DND-41 (cell line): ENCODE measurements at regions not wholly inside any gene's neighbourhood (a gene's known extent, or its start where the extent isn't known, plus 50 kb on each side); places are given as distances from the start of the nearest gene placed in this dataset.

Experiments
- ATAC-seq: fragments of 200-7000 bp; cut with Tn5 transposase; 3 replicates; pipeline ENCODE4 v1.9.1; 2021; ENCODE audit warnings: low read depth; ENCODE audit not compliant: insufficient read depth
- DNase-seq: peaks from one replicate; pipeline ENCODE4 v3.0.0-alpha.2; 2020
- H2AFZ ChIP-seq: 2 replicates; pipeline ENCODE4 v1.6.0; 2012; ENCODE audit warnings: low read depth, low read length
- H3K27ac ChIP-seq: 2 replicates; pipeline ENCODE4 v1.5.1; 2012; ENCODE audit warnings: low read length, inconsistent platforms
- H3K27me3 ChIP-seq: fragments of 200-600 bp; sonication (generic); 2 replicates; pipeline ENCODE4 v1.6.0; 2012; ENCODE audit warnings: low read length, mild to moderate bottlenecking, inconsistent platforms; ENCODE audit not compliant: insufficient read depth, poor library complexity
- H3K36me3 ChIP-seq: 2 replicates; pipeline ENCODE4 v1.5.1; 2012; ENCODE audit warnings: low read length, inconsistent platforms; ENCODE audit not compliant: insufficient read depth
- H3K4me1 ChIP-seq: 2 replicates; pipeline ENCODE4 v1.5.1; 2012; ENCODE audit warnings: mild to moderate bottlenecking, low read length; ENCODE audit not compliant: insufficient read depth
- H3K4me2 ChIP-seq: 2 replicates; pipeline ENCODE4 v1.6.0; 2012; ENCODE audit warnings: mild to moderate bottlenecking, moderate library complexity, low read length, inconsistent platforms; ENCODE audit not compliant: insufficient read depth
- H3K4me3 ChIP-seq, 2 experiments: fragments of 200-600 bp in 1 of 2; shearing (Covaris generic) in 1 of 2; 2 replicates each; pipeline ENCODE4 v1.5.1; 2012 to 2016; ENCODE audit warnings: inconsistent platforms in 2 of 2, low read length in 2 of 2, mild to moderate bottlenecking in 2 of 2, low read depth in 1 of 2, moderate library complexity in 1 of 2
- H3K79me2 ChIP-seq: 2 replicates; pipeline ENCODE4 v1.6.0; 2012; ENCODE audit warnings: low read length, inconsistent platforms; ENCODE audit not compliant: insufficient read depth
- H3K9ac ChIP-seq: 2 replicates; pipeline ENCODE4 v1.6.0; 2012; ENCODE audit warnings: low read depth, mild to moderate bottlenecking, inconsistent platforms, low read length, moderate library complexity
- H3K9me3 ChIP-seq: 2 replicates; pipeline ENCODE4 v1.5.1; 2012; ENCODE audit warnings: low read length, moderate library complexity, mild to moderate bottlenecking, inconsistent platforms; ENCODE audit not compliant: insufficient read depth, severe bottlenecking
- H4K20me1 ChIP-seq: 2 replicates; pipeline ENCODE4 v1.6.0; 2012; ENCODE audit warnings: low read length; ENCODE audit not compliant: insufficient read depth
- EZH2 ChIP-seq: IDR thresholded peaks from 3 replicates; pipeline ENCODE4 v1.6.1; 2012; ENCODE audit warnings: borderline replicate concordance, low read depth, mild to moderate bottlenecking, moderate library complexity, low read length, inconsistent platforms; ENCODE audit not compliant: severe bottlenecking
- TF ChIP-seq, protein P1 (sequence below): IDR thresholded peaks from 2 replicates; pipeline ENCODE4 v1.5.1; 2012; ENCODE audit warnings: borderline replicate concordance, low read length, moderate library complexity, mild to moderate bottlenecking; ENCODE audit not compliant: poor library complexity, severe bottlenecking; ENCODE audit errors: extremely low read depth

DNA sequence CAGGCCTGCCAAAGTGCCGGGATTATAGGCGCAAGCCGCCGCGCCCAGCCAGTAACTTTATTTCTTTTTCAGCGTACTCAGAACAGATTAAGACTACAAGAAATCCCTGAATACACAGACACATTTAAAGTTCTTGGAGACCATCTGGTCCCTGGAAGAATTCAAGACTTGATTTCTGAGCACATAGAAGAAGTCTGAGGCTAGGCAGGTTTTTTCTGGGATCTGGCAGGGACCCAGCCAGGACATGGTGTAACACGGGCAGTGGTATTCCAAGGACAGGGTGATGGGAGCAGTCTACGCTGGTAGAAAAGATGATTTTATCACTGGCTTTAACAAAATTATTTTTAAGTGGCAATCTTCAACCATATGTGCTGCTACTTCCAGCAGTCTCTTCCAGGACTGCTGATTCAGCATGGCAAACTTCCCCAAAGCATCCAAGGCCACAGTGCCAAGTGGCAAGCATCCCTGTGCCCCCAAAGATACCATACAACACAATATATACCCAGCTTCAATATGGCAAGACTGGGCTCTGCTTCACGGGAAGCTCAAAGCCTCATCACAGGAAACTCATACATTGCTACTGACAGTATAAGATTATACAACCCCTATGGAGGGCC, 105.2 kb upstream of the OR5AK2 start:
- no peak overlapping the region for H3K9ac ChIP-seq
- no peaks in the 10 kb centered on the region for H3K36me3 ChIP-seq
- TF ChIP-seq, protein P1, sequence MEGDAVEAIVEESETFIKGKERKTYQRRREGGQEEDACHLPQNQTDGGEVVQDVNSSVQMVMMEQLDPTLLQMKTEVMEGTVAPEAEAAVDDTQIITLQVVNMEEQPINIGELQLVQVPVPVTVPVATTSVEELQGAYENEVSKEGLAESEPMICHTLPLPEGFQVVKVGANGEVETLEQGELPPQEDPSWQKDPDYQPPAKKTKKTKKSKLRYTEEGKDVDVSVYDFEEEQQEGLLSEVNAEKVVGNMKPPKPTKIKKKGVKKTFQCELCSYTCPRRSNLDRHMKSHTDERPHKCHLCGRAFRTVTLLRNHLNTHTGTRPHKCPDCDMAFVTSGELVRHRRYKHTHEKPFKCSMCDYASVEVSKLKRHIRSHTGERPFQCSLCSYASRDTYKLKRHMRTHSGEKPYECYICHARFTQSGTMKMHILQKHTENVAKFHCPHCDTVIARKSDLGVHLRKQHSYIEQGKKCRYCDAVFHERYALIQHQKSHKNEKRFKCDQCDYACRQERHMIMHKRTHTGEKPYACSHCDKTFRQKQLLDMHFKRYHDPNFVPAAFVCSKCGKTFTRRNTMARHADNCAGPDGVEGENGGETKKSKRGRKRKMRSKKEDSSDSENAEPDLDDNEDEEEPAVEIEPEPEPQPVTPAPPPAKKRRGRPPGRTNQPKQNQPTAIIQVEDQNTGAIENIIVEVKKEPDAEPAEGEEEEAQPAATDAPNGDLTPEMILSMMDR, result no peak
- no peak for TF ChIP-seq EZH2
- no peak overlapping the region for H2AFZ ChIP-seq
- no peaks in the 10 kb centered on the region for H3K4me1 ChIP-seq
- H3K4me2 ChIP-seq, result no peak overlapping the region
- no peaks in the 10 kb centered on the region for H4K20me1 ChIP-seq
- no peak overlapping the region for H3K27ac ChIP-seq
- ATAC-seq (no peak), DNase-seq (no peak)
- peaks cover 5% of the 10 kb centered on the region for H3K27me3 ChIP-seq
- H3K4me3 ChIP-seq, result no peak overlapping the region
- H3K79me2 ChIP-seq, result no peaks in the 10 kb centered on the region
- no peaks in the 10 kb centered on the region for H3K9me3 ChIP-seq

DNA sequence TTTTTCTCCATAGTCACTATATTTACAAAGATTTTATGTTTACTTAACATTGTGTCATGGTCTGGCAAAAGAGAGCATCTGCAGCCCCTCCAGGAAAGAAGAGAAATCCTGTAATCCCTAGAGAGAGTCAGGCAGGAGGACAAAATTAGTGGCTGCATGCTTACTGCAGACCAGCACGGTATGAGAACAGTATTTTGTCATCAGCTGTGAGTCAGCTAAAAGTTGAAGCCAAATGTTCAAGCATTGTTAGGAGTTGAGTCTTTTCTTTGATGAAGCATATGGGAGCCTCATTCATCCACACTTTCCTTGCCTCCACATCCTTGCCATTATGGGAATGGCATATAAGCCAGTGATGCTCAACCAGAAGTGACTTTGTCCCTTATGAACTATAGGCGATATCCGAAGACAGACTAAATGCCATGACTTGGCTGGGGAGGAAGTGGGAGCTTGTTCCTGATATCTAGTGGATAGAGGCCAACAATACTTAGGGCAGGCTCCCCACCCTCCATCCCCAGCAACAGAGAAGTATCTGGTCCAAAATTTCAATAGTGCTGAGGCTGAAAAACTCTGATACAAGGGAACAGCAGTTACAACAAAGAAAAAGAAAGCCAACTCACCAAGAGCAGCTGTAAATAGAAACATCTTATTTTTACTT, 112.0 kb upstream of the OR5AK2 start:
- Histone ChIP-seq H2AFZ (no peak overlapping the region), H3K4me1 (no peaks in the 10 kb centered on the region), H4K20me1 (no peaks in the 10 kb centered on the region), H3K4me2 (no peak overlapping the region), H3K27me3 (no peaks in the 10 kb centered on the region), H3K27ac (no peak overlapping the region), H3K4me3 (no peak overlapping the region), H3K9ac (no peak overlapping the region), H3K79me2 (no peaks in the 10 kb centered on the region), H3K36me3 (no peaks in the 10 kb centered on the region), H3K9me3 (no peaks in the 10 kb centered on the region)
- TF ChIP-seq, protein P1, result no peak
- no peak for TF ChIP-seq EZH2
- DNase-seq, result no peak
- ATAC-seq, result no peak

DNA sequence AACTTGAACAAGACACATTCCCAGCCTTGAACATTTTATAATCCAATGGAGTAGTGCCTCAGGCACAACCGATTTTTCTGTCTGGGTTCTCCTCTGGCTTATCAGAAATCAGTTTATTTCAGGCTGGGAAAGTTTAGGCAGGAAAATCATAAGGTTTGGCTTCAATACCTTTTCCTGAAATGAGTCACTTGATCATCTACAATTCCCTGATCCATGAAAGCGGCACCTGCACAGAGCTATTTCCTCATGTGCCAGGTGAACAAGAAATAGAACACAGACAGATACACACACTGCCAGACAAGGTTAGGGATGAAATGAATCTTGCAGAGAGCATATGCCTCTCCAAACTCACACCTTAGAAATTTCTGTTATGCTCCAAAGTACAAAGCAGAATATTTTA, 106.7 kb upstream of the OR9G4 start:
- Histone ChIP-seq H3K9me3 (no peaks in the 10 kb centered on the region), H4K20me1 (no peaks in the 10 kb centered on the region), H3K79me2 (no peaks in the 10 kb centered on the region), H3K27me3 (no peaks in the 10 kb centered on the region), H2AFZ (no peak overlapping the region), H3K4me2 (no peak overlapping the region), H3K27ac (no peak overlapping the region), H3K4me1 (no peaks in the 10 kb centered on the region), H3K4me3 (no peak overlapping the region), H3K9ac (no peak overlapping the region), H3K36me3 (no peaks in the 10 kb centered on the region)
- no peak for TF ChIP-seq EZH2
- TF ChIP-seq, protein P1, result no peak
- ATAC-seq (no peak), DNase-seq (no peak)
